OCI-LY7 (cell line): ENCODE measurements at regions not wholly inside any gene's neighbourhood (a gene's known extent, or its start where the extent isn't known, plus 50 kb on each side); places are given as distances from the start of the nearest gene placed in this dataset.

Experiments used
- BruUV-seq: library from RNA; stranded (reverse); fragments of 400-500 nt; replicated peaks from 2 replicates; lab custom pipeline; 2021; lab: Mats Ljungman, UMichigan
- CTCF ChIA-PET: fragments of 300-600 bp; sonication (Branson Sonifier 250); formaldehyde crosslinking; loops from one replicate; lab custom pipeline; 2022; ENCODE audit warnings: antibody characterized with exemption; ENCODE audit not compliant: unreplicated experiment; lab: Charles Lee
- POLR2A ChIA-PET: fragments of 300-600 bp; sonication (Branson Sonifier 250); formaldehyde crosslinking; loops from one replicate; lab custom pipeline; 2022; ENCODE audit warnings: antibody characterized with exemption; lab: Charles Lee
- DNase-seq: peaks from one replicate; pipeline ENCODE4 v3.0.0-alpha.2; 2015; ENCODE audit warnings: low spot score
- H2AFZ ChIP-seq: fragments of 200-600 bp; sonication (generic), shearing (Covaris generic); 2 replicates; pipeline ENCODE4 v1.6.1; 2014; ENCODE audit warnings: mild to moderate bottlenecking, antibody characterized with exemption, low read length, moderate library complexity
- H3K27ac ChIP-seq: fragments of 200-600 bp; sonication (generic); 2 replicates; pipeline ENCODE4 v1.5.1; 2014; ENCODE audit warnings: mixed run types, low read depth, mild to moderate bottlenecking, moderate library complexity, low read length, inconsistent platforms; ENCODE audit not compliant: poor library complexity, severe bottlenecking
- H3K36me3 ChIP-seq: fragments of 200-600 bp; sonication (generic); 2 replicates; pipeline ENCODE4 v1.6.1; 2014; ENCODE audit warnings: mild to moderate bottlenecking, antibody characterized with exemption, low read length, moderate library complexity, mixed read lengths; ENCODE audit not compliant: insufficient read depth
- H3K4me1 ChIP-seq: fragments of 200-600 bp; sonication (generic); 2 replicates; pipeline ENCODE4 v1.5.1; 2014; ENCODE audit warnings: mild to moderate bottlenecking, low read length; ENCODE audit not compliant: insufficient read depth, poor library complexity, severe bottlenecking
- H3K4me2 ChIP-seq: fragments of 200-600 bp; sonication (generic); 2 replicates; pipeline ENCODE4 v1.6.1; 2014; ENCODE audit warnings: mild to moderate bottlenecking, low read length
- H3K4me3 ChIP-seq: fragments of 200-600 bp; sonication (generic); 2 replicates; pipeline ENCODE4 v1.5.1; 2014; ENCODE audit warnings: mild to moderate bottlenecking, low read depth, low read length; ENCODE audit not compliant: poor library complexity, severe bottlenecking
- H3K79me2 ChIP-seq: fragments of 200-600 bp; sonication (generic); 2 replicates; pipeline ENCODE4 v1.6.1; 2016; ENCODE audit warnings: low read depth, mild to moderate bottlenecking, low read length, moderate library complexity, mixed read lengths; ENCODE audit not compliant: insufficient read depth
- H3K9me2 ChIP-seq: fragments of 200-600 bp; sonication (generic); 2 replicates; pipeline ENCODE4 v1.6.1; 2016; ENCODE audit warnings: mild to moderate bottlenecking, low read length, mixed read lengths; ENCODE audit not compliant: insufficient read depth
- H3K9me3 ChIP-seq: fragments of 200-600 bp; sonication (generic); 2 replicates; pipeline ENCODE4 v1.6.1; 2014; ENCODE audit warnings: mild to moderate bottlenecking, mixed run types, low read length, mixed read lengths
- H4K20me1 ChIP-seq: fragments of 200-600 bp; sonication (generic); 2 replicates; pipeline ENCODE4 v1.6.1; 2014; ENCODE audit warnings: mild to moderate bottlenecking, antibody characterized with exemption, low read length, moderate library complexity, mixed read lengths; ENCODE audit not compliant: insufficient read depth
- CTCF ChIP-seq: fragments of 200-600 bp; sonication (generic); conservative IDR thresholded peaks from 2 replicates; pipeline ENCODE4 v1.5.1; 2014; ENCODE audit warnings: mild to moderate bottlenecking, antibody characterized with exemption, low read length, moderate library complexity, mixed read lengths
- EZH2phosphoT487 ChIP-seq: fragments of 200-600 bp; sonication (generic); IDR thresholded peaks from 2 replicates; pipeline ENCODE4 v1.6.1; 2018; ENCODE audit warnings: low read depth, borderline replicate concordance, mild to moderate bottlenecking, mixed run types, antibody characterized with exemption, low read length, moderate library complexity, mixed read lengths
- intact Hi-C: fragments of 100-400 bp; cut with micrococcal nuclease; formaldehyde crosslinking; loops from one replicate; pipeline ENCODE4 v1.10.0; 2022; ENCODE audit not compliant: unreplicated experiment

- intact Hi-C loops = no loop called here
- no TSS peak for BruUV-seq
- Histone ChIP-seq H3K4me2 (no peak overlapping the region), H3K4me1 (no peaks in the 10 kb centered on the region), H4K20me1 (no peaks in the 10 kb centered on the region), H3K9me2 (no peaks in the 10 kb centered on the region), H2AFZ (no peak overlapping the region), H3K79me2 (no peaks in the 10 kb centered on the region), H3K36me3 (no peaks in the 10 kb centered on the region), H3K4me3 (no peak overlapping the region), H3K9me3 (no peaks in the 10 kb centered on the region), H3K27ac (no peak overlapping the region)
- POLR2A ChIA-PET = interaction anchor here (0.7 to 0.9 kb wide), 2 partner anchors 12 to 30 kb away, joined by 3 read pairs; no protein-coding TSS in a partner anchor
- no peak for DNase-seq
- TF ChIP-seq CTCF = no peak
- TF ChIP-seq EZH2phosphoT487 = no peak
- CTCF ChIA-PET = no interaction called here
Measured at GRCh38 chr7:110358028-110358427, 732.9 kb upstream of the LRRN3 start.

GRCh38 chr7:110371709-110372108 is 719.2 kb upstream of the LRRN3 start:
- ChIA-PET CTCF (no interaction called here), POLR2A (no interaction called here)
- BruUV-seq = no TSS peak
- no peak for DNase-seq
- Histone ChIP-seq H3K4me3 (no peak overlapping the region), H2AFZ (no peak overlapping the region), H3K27ac (no peak overlapping the region), H3K4me1 (no peaks in the 10 kb centered on the region), H3K9me3 (no peaks in the 10 kb centered on the region), H3K9me2 (no peaks in the 10 kb centered on the region), H3K36me3 (no peaks in the 10 kb centered on the region), H4K20me1 (no peaks in the 10 kb centered on the region), H3K4me2 (no peak overlapping the region), H3K79me2 (no peaks in the 10 kb centered on the region)
- intact Hi-C loops = no loop called here
- TF ChIP-seq EZH2phosphoT487 = no peak
- no peak for TF ChIP-seq CTCF

- Histone ChIP-seq H3K4me3 (no peak overlapping the region), H3K9me2 (no peaks in the 10 kb centered on the region), H3K27ac (no peak overlapping the region), H3K79me2 (no peaks in the 10 kb centered on the region), H4K20me1 (no peaks in the 10 kb centered on the region), H3K4me1 (no peaks in the 10 kb centered on the region), H2AFZ (no peak overlapping the region), H3K36me3 (no peaks in the 10 kb centered on the region), H3K9me3 (no peaks in the 10 kb centered on the region), H3K4me2 (no peak overlapping the region)
- ChIA-PET POLR2A (no interaction called here), CTCF (no interaction called here)
- DNase-seq = no peak
- intact Hi-C loops = no loop called here
- BruUV-seq = no TSS peak
- TF ChIP-seq CTCF = no peak
- no peak for TF ChIP-seq EZH2phosphoT487
Measured at GRCh38 chr7:110372685-110373084, 718.2 kb upstream of the LRRN3 start.
